Caco-2 (cell line): ENCODE measurements at regions not wholly inside any gene's neighbourhood (a gene's known extent, or its start where the extent isn't known, plus 50 kb on each side); places are given as distances from the start of the nearest gene placed in this dataset.
A peak's percentile ranks its signal among the peaks of the same experiment; 100 is the strongest.

Experiments
- BruUV-seq: library from RNA; stranded (reverse); fragments of 400-500 nt; replicated peaks from 2 replicates; lab custom pipeline; 2021; lab: Mats Ljungman, UMichigan
- CTCF ChIA-PET: fragments of 300-600 bp; sonication (Branson Sonifier 250); formaldehyde crosslinking; loops from one replicate; lab custom pipeline; 2022; ENCODE audit warnings: antibody characterized with exemption; lab: Charles Lee
- POLR2A ChIA-PET: fragments of 300-600 bp; sonication (Branson Sonifier 250); formaldehyde crosslinking; loops from one replicate; lab custom pipeline; 2022; ENCODE audit warnings: antibody characterized with exemption; lab: Charles Lee
- DNase-seq, 2 experiments: peaks; one replicate each; pipeline versions ENCODE4 v3.0.0 to v3.0.0-alpha.2; 2020 to 2022
- H3K27me3 ChIP-seq: replicated peaks from 2 replicates; pipeline ENCODE4 v1.6.0; 2011; ENCODE audit warnings: low read length; ENCODE audit not compliant: control insufficient read depth, insufficient read depth
- H3K36me3 ChIP-seq: 2 replicates; pipeline ENCODE4 v1.5.1; 2011; ENCODE audit warnings: low read length; ENCODE audit not compliant: control insufficient read depth, insufficient read depth
- H3K4me1 ChIP-seq: fragments of 250-450 bp; sonication (Bioruptor Pico); 2 replicates; pipeline ENCODE4 v1.5.1; 2020; ENCODE audit warnings: mild to moderate bottlenecking
- H3K4me3 ChIP-seq: 2 replicates; pipeline ENCODE4 v1.5.1; 2011; ENCODE audit warnings: low read depth, mild to moderate bottlenecking, control low read depth, low read length
- H3K9me3 ChIP-seq: fragments of 250-450 bp; sonication (Bioruptor Pico); 2 replicates; pipeline ENCODE4 v1.5.1; 2020; ENCODE audit warnings: mild to moderate bottlenecking, moderate library complexity
- H3K27ac Mint-ChIP-seq: one replicate; pipeline ENCODE4 v1.8.0; 2022; ENCODE audit warnings: mixed read lengths; ENCODE audit not compliant: unreplicated experiment
- H3K27me3 Mint-ChIP-seq: one replicate; pipeline ENCODE4 v1.8.0; 2022; ENCODE audit warnings: mixed read lengths; ENCODE audit not compliant: insufficient read depth, unreplicated experiment
- H3K36me3 Mint-ChIP-seq: one replicate; pipeline ENCODE4 v1.8.0; 2022; ENCODE audit warnings: mild to moderate bottlenecking, mixed read lengths; ENCODE audit not compliant: insufficient read depth, unreplicated experiment
- H3K4me1 Mint-ChIP-seq: one replicate; pipeline ENCODE4 v1.8.0; 2022; ENCODE audit warnings: low read depth, mixed read lengths; ENCODE audit not compliant: unreplicated experiment
- H3K4me3 Mint-ChIP-seq: one replicate; pipeline ENCODE4 v1.8.0; 2022; ENCODE audit warnings: mild to moderate bottlenecking, moderate library complexity, mixed read lengths; ENCODE audit not compliant: unreplicated experiment
- H3K9me3 Mint-ChIP-seq: one replicate; pipeline ENCODE4 v1.8.0; 2022; ENCODE audit warnings: mixed read lengths; ENCODE audit not compliant: unreplicated experiment
- intact Hi-C: fragments of 100-400 bp; cut with micrococcal nuclease; formaldehyde crosslinking; loops from one replicate; pipeline ENCODE4 v1.10.0; 2022; ENCODE audit not compliant: unreplicated experiment
- TF ChIP-seq, protein P1 (sequence below), 2 experiments: fragments of 200-600 bp in 1 of 2; IDR thresholded peaks; 1 replicate in 1 of 2; 2 replicates in 1 of 2; pipeline versions ENCODE4 v1.5.1 to v1.8.0; 2011 to 2022; ENCODE audit warnings: antibody characterized with exemption in 1 of 2, control low read depth in 1 of 2, inconsistent platforms in 1 of 2, low read depth in 1 of 2, low read length in 1 of 2, mild to moderate bottlenecking in 1 of 2, moderate library complexity in 1 of 2; ENCODE audit not compliant: insufficient read depth in 1 of 2, severe bottlenecking in 1 of 2, unreplicated experiment in 1 of 2

DNA sequence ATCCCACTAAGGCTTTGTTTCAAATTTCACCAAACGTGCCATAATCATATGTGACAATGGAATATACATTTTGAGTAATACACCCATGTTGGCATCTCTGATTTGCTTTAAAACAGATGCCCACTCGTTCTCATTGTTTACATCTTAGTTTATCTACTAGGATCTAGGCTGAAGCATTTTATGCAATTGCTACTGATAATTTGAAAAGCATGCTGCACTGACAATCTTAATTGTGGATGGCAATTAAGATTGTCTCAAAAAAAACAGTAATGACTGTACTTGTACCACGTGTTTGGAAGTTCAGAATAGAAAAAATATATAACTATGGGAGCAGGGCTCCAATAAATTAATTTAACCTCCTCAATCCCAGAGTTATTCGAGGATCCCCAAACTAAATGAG, 136.8 kb downstream of the CRPPA start:
- CTCF ChIA-PET, result no interaction called here
- H3K27me3 ChIP-seq, result no peaks in the 10 kb centered on the region
- no TSS peak for BruUV-seq
- H3K9me3 Mint-ChIP-seq, result no peaks in the 10 kb centered on the region
- no peaks in the 10 kb centered on the region for H3K27me3 Mint-ChIP-seq
- no peak overlapping the region for H3K27ac Mint-ChIP-seq
- H3K4me1 ChIP-seq, result no peaks in the 10 kb centered on the region
- DNase-seq, result no peak
- H3K9me3 ChIP-seq, result no peaks in the 10 kb centered on the region
- intact Hi-C loops, result no loop called here
- H3K4me1 Mint-ChIP-seq, result no peaks in the 10 kb centered on the region
- no peak overlapping the region for H3K4me3 Mint-ChIP-seq
- no peak overlapping the region for H3K4me3 ChIP-seq
- H3K36me3 ChIP-seq, result no peaks in the 10 kb centered on the region
- TF ChIP-seq, protein P1, sequence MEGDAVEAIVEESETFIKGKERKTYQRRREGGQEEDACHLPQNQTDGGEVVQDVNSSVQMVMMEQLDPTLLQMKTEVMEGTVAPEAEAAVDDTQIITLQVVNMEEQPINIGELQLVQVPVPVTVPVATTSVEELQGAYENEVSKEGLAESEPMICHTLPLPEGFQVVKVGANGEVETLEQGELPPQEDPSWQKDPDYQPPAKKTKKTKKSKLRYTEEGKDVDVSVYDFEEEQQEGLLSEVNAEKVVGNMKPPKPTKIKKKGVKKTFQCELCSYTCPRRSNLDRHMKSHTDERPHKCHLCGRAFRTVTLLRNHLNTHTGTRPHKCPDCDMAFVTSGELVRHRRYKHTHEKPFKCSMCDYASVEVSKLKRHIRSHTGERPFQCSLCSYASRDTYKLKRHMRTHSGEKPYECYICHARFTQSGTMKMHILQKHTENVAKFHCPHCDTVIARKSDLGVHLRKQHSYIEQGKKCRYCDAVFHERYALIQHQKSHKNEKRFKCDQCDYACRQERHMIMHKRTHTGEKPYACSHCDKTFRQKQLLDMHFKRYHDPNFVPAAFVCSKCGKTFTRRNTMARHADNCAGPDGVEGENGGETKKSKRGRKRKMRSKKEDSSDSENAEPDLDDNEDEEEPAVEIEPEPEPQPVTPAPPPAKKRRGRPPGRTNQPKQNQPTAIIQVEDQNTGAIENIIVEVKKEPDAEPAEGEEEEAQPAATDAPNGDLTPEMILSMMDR (IDR thresholded peaks at IDR 0.05; ENCODE audit: insufficient read depth in 1 of 2, low read depth in 1 of 2, low read length in 1 of 2, severe bottlenecking in 1 of 2, unreplicated experiment in 1 of 2), result no peak
- POLR2A ChIA-PET, result no interaction called here
- H3K36me3 Mint-ChIP-seq, result no peaks in the 10 kb centered on the region

GRCh38 chr7:16278167-16278787, 143.1 kb downstream of the CRPPA start:
- Histone ChIP-seq H3K4me3 (no peak overlapping the region), H3K27me3 (no peaks in the 10 kb centered on the region), H3K36me3 (no peaks in the 10 kb centered on the region), H3K9me3 (no peaks in the 10 kb centered on the region), H3K4me1 (peaks cover 8% of the 10 kb centered on the region)
- Mint-ChIP-seq H3K36me3 (peaks cover 5% of the 10 kb centered on the region), H3K4me1 (no peaks in the 10 kb centered on the region), H3K27ac (no peak overlapping the region), H3K27me3 (no peaks in the 10 kb centered on the region), H3K4me3 (no peak overlapping the region), H3K9me3 (no peaks in the 10 kb centered on the region)
- TF ChIP-seq, protein P1 (IDR thresholded peaks at IDR 0.05; ENCODE audit: insufficient read depth in 1 of 2, low read depth in 1 of 2, low read length in 1 of 2, severe bottlenecking in 1 of 2, unreplicated experiment in 1 of 2), result no peak
- no TSS peak for BruUV-seq
- CTCF ChIA-PET, result no interaction called here
- no peak for DNase-seq
- intact Hi-C loops, result no loop called here
- POLR2A ChIA-PET, result no interaction called here

GRCh38 chr7:16271990-16272665, 149.2 kb downstream of the CRPPA start:
- H3K27ac Mint-ChIP-seq, result peak overlapping the region; percentile 59
- no peaks in the 10 kb centered on the region for H3K9me3 Mint-ChIP-seq
- POLR2A ChIA-PET, result interaction anchor here (1.2 kb wide), 1 partner anchor 148 kb away, joined by 4 read pairs; no protein-coding TSS in a partner anchor
- no peaks in the 10 kb centered on the region for H3K27me3 Mint-ChIP-seq
- intact Hi-C loops, result loop anchor here (1.0 to 5.0 kb wide), 4 partner anchors 27 to 195 kb away; partner anchors contain the start of gene CRPPA
- no peak overlapping the region for H3K4me3 ChIP-seq
- DNase-seq, result peak; percentile 45 to 46
- CTCF ChIA-PET, result interaction anchor here (0.9 kb wide), 1 partner anchor 194 kb away, joined by 4 read pairs; no protein-coding TSS in a partner anchor
- peak overlapping the region; percentile 7 for H3K4me3 Mint-ChIP-seq
- peaks cover 5% of the 10 kb centered on the region for H3K36me3 Mint-ChIP-seq
- no peaks in the 10 kb centered on the region for H3K27me3 ChIP-seq
- TF ChIP-seq, protein P1 (IDR thresholded peaks at IDR 0.05; ENCODE audit: insufficient read depth in 1 of 2, low read depth in 1 of 2, low read length in 1 of 2, severe bottlenecking in 1 of 2, unreplicated experiment in 1 of 2), result no peak
- H3K9me3 ChIP-seq, result no peaks in the 10 kb centered on the region
- peaks cover 23% of the 10 kb centered on the region for H3K4me1 ChIP-seq
- H3K4me1 Mint-ChIP-seq, result peaks cover 18% of the 10 kb centered on the region
- H3K36me3 ChIP-seq, result no peaks in the 10 kb centered on the region
- no TSS peak for BruUV-seq
